ENCODE measurements at regions not wholly inside any gene's neighbourhood (a gene's known extent, or its start where the extent isn't known, plus 50 kb on each side); places are given as distances from the start of the nearest gene placed in this dataset.
"Not testable (repeated sequence)": the region's sequence is repeated elsewhere in the genome, so short reads cannot be mapped to it uniquely, and the experiment has no call there.

DNA sequence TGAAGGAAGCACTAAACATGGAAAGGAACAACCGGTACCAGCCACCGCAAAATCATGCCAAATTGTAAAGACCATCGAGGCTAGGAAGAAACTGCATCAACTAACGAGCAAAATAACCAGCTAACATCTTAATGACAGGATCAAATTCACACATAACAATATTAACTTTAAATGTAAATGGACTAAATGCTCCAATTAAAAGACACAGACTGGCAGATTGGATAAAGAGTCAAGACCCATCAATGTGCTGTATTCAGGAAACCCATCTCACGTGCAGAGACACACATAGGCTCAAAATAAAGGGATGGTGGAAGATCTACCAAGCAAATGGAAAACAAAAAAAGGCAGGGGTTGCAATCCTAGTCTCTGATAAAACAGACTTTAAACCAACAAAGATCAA is 206.3 kb downstream of the SLC38A4 start:
- DNase-seq (ENCODE audit: low read depth), result not testable (repeated sequence)

DNA sequence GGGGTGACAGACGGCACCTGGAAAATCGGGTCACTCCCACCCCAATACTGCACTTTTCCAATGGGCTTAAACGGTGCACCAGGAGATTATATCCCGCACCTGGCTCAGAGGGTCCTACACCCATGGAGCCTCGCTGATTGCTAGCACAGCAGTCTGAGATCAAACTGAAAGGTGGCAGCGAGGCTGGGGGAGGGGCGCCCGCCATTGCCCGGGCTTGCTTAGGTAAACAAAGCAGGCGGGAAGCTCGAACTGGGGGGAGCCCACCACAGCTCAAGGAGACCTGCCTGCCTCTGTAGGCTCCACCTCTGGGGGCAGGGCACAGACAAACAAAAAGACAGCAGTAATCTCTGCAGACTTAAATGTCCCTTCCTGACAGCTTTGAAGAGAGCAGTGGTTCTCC is 208.1 kb downstream of the SLC38A4 start:
- DNase-seq (ENCODE audit: low read depth), result not testable (repeated sequence)

DNA sequence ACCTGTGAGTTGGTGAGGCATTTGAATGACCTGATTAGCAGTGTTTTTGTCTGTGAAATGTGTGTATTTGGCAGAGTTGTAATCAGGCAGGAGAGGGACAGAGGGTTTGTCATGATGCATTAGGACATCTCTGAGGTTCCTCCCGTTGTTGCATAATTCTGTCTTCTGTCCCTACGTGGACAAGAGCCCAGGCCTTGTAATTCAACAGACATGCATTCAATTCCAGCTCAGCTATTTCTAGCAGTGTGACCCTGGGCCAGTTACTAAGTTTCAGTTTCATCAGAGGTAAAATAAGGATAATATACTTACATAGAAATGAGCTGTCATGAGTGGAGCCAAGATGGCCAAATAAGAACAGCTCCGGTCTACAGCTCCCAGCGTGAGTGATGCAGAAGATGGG is 208.6 kb downstream of the SLC38A4 start:
- no peak for DNase-seq (ENCODE audit: low read depth)

DNA sequence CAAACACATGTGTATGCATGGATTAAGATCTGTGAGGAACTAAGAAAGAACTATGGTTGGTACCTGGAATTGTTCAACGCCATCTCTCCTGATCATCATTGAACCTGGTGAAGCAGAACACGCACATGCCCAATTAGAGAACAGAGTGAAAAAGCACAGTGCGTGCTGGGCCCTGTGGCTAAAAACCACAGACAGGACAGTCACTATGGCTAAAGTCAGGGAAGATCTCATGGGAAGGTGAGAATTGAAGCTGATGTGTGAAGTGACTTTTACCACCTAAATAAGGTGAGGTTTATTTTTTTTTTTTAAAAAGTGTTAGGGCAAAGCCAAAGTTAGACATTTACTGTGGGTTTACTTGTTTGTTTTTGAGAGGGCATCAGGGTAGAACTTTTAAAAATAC is 215.0 kb downstream of the SLC38A4 start:
- DNase-seq (ENCODE audit: low read depth), result no peak

DNA sequence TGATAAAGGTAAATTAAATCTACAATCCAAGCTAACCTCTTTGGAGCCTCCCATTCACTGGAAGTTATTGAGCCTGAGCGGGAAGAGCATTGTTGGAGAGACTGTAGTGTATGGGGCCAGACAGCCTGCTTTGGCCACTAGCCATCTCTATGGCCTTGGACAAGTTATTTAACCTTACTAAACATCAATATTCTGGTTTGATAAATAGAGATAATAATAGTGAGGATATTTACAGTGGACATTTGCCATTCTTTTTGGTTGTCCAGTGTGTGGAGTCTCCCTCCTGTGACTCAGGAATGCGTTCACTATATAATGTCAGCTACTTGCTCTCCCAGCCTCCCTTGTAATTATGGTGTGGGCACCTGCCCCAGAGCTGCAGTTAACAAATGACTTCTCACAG is 216.1 kb downstream of the SLC38A4 start:
- DNase-seq (ENCODE audit: low read depth), result no peak

DNA sequence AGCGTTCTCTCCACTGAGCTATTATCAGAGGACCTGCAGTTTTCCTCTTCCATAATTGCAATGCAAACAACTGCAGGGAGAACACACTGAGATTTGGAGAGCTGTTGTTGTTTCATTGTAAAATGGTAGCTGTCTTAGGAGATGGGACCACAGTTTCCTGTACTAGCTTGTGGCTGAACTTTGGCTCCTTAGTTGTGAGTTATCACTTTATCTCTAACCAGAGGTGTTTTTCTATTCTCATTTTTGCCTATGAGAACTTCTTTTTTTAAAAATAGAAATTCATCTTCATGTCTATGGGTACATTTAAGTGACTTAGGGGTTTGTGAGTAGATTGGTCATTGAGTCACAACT is 216.5 kb downstream of the SLC38A4 start:
- DNase-seq (ENCODE audit: low read depth), result no peak

DNA sequence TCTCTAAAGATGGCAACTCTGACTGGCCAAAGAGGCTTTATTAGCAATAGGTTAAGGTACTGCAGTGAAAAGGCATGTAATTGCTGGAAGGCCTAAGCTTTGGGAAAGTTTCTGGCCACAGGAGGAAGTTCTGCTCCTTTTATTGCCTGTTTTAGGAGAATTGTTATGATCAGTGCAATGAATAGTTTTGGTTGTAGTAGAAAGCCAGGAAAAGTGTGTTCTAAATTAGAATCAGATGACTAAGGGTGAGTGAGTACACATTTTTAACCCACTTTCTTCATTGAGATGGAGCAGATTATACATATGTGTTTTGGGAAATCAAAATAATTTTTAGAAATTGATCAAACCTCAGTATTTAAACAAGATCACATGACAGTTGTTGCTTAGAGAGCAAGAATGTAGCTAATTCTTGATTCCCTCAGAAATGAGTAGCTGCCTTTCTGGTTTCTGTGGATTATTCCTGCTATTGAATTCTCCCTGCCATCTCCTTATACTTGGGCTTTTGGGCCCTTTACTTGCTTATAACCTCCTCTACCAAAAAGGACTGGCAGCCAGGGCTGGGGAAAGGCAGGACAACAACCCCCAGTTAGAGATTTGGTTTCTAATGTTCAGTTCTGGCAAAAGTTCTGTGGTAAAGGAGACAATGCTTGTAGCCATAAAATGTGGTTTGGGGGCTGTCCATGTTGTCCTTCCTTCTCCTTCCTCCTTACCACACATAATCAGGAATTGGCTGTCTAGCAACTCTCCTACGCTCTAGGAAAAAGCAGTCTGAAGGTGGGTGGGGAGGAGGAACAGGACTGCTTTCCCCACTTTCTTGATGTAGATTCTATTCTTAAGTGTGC is 217.1 kb downstream of the SLC38A4 start:
- DNase-seq (ENCODE audit: low read depth), result no peak

DNA sequence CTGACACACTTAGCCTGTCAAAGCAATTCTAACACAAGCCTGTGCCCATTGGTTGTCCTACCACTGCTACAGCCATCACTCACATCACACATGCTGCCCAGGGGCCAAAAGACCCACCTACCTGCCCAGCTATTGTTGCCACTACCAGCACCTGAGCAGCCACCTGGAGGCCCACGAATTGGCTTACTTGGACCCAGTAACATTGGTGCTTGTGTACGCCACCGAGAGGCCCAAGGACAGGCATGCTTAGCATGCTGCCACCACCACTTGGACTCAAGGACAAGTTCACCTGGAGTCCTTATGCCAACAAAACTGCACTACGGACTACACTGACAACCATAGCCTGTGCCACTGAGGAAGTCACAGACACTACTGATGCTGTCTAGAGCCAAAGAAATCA is 221.1 kb downstream of the SLC38A4 start:
- DNase-seq (ENCODE audit: low read depth), result no peak

DNA sequence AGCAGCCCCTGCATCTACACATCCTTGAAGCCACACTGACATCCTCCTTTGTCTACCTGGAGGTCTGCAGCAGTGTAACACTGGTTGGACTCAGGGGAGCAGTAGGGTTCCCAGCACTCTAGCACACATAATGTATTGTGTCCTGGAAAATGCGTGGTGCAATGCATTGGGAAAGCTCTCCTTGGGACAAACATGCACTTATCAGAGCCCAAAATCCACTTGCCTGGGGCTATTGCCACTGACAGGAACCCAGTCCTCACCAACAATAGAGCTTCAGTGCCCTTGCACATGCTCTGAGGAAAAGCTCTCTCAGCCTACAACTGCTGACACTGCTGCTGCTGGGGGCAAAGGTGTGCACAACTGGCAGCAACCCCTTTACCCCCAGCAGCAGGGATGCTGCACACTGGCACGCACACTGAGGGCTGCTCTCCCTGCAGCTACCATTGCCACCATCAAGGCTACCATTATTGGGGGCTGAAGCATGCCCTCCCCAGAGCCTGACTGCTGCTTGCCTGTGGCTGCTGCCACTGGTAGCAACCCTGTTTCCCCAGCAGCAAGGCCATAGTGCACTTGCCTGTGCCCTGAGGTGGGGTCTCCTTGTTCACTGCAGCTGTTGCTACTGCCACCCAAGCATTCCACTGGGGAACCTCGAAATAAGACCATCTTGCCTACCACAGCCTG is 221.9 kb downstream of the SLC38A4 start:
- no peak for DNase-seq (ENCODE audit: low read depth)

DNA sequence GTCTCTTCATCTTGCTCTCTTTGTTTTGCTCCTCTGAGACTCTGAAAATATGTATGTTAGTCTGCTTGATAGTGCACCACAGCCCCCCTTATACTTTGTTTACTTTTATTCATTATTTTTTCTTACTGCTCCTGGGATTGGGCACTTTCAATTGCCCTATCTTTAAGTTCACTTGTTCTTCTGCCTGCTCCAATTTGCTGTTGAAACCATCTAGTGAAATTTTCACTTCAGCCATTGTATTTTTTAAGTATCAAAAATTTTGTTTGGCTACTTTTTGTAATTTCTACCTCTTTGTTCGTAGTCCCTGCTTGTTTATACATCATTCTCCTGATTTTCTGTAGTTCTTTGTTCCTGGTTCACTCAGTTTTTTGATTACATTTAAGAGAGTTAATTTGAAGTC is 223.3 kb downstream of the SLC38A4 start:
- no peak for DNase-seq (ENCODE audit: low read depth)

DNA sequence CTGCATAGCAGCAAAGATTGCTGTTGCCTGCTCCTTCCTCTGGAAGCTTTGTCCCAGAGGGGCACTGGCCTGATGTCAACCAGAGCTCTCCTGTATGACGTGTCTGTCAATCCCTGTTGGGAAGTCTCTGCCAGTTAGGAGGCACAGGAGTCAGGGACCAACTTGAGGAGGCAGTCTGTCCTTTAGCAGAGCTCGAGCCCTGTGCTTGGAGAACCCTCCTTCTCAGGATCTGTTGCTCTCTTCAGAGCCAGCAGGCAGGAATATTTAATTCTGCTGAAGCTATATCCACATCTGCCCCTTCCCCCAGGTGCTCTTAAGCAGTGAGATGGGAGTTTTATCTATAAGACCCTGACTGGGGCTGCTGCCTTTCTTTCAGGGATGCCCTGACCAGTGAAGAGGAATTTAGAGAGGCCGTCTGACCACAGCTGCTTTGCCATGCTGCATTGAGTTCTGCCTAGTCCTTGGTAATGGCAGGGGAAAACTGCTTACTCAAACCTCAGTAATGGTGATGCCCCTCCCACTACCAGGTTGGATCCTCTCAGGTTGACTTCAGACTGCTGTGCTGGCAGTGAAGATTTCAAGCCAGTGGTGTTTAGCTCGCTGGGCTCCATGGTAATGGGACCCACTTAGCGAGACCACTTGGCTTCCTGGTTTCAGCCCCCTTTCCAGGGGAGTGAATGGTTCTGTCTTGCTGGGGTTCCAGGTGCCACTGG is 218.6 kb upstream of the SLC38A2 start:
- no peak for DNase-seq (ENCODE audit: low read depth)

DNA sequence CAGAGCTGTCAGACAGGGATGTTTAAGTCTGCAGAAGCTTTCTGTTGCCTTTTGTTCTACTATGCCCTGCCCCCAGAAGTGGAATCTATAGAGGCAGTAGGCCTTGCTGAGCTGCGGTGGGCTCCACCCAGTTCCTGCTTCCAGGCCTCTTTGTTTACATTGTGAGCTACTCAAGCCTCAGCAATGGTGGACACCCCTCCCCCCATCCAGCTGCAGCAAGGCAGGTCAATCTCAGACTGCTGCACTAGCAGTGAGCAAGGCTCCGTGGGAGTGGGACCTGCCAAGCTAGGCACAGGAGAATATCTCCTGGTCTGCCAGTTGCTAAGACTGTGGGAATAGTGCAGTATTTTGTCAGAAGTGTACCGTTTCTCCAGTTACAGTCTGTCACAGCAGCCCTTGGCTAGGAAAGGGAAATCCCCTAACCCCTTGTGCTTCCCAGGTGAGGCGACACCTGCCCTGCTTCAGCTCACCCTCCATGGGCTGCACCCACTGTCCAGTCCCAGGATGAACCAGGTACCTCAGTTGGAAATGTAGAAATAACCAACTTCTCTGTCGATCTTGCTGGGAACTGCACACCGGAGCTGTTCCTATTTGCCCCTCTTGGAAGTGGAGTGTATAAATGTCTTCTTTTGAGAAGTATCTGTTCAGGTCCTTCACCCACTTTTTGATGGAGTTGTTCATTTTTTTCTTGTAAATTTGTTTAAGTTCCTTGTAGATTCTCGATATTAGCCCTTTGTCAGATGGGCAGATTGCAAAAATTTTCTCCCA is 213.5 kb upstream of the SLC38A2 start:
- DNase-seq (ENCODE audit: low read depth), result peak; percentile 0

DNA sequence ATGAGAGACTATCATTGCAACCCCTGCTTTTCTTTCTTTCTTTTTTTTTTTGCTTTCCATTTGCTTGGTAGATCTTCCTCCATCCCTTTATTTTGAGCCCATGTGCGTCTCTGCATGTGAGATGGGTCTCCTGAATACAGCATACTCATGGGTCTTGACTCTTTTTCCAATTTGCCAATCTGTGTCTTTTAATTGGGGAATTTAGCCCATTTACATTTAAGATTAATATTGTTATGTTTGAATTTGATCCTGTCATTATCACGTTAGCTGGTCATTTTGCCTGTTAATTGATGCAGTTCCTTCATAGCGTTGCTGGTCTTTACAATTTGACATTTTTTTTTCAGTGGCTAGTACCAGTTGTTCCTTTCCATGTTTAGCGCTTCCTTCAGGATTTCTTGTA is 211.5 kb upstream of the SLC38A2 start:
- not testable (repeated sequence) for DNase-seq (ENCODE audit: low read depth)

DNA sequence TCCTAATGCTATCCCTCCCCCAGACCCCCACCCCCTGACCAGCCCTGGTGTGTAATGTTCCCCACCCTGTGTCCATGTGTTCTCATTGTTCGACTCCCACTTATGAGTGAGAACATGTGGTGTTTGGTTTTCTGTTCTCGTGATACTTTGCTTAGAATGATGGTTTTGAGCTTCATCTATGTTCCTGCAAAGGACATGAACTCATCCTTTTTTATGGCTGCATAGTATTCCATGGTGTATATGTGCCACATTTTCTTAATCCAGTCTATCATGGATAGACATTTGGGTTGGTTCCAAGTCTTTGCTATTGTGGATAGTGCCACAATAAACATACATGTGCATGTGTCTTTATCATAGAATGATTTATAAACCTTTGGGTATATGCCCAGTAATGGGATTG is 209.4 kb upstream of the SLC38A2 start:
- not testable (repeated sequence) for DNase-seq (ENCODE audit: low read depth)

DNA sequence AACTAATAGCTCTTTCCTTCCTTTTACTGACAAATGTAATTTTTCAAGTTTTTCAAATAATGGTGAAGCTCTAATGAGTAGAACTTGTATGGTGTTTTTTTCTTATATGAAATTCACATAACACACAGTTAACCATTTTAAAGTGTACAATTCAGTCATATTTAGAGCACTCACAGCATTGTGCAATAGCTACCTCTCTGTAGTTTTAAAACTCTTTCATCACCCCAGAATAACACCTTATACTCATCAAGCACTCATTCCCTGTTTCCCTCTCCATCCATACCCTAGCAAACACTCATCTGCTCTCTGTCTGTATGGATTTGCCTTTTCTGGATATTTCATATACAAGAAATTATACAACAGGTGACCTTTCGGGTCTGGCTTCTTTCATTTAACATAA is 207.9 kb upstream of the SLC38A2 start:
- no peak for DNase-seq (ENCODE audit: low read depth)

DNA sequence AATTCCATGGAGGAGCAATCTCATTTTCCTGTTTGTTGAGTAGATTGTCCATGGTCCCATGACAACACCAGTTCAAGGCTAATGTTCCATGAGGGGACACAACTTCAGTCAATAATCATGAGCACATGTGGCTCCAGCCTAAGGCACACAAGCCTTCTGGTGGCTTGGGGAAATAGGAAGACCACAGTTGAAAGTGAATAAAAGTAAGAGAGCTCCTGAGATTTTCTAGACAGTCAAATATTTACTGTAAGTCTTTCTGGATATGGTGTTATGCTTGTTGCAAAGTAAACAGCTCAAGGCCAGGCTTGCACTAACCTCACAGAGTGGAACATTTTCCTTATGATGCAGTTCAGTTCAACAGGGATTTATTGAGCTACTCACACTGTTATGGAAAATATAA is 206.9 kb upstream of the SLC38A2 start:
- no peak for DNase-seq (ENCODE audit: low read depth)

DNA sequence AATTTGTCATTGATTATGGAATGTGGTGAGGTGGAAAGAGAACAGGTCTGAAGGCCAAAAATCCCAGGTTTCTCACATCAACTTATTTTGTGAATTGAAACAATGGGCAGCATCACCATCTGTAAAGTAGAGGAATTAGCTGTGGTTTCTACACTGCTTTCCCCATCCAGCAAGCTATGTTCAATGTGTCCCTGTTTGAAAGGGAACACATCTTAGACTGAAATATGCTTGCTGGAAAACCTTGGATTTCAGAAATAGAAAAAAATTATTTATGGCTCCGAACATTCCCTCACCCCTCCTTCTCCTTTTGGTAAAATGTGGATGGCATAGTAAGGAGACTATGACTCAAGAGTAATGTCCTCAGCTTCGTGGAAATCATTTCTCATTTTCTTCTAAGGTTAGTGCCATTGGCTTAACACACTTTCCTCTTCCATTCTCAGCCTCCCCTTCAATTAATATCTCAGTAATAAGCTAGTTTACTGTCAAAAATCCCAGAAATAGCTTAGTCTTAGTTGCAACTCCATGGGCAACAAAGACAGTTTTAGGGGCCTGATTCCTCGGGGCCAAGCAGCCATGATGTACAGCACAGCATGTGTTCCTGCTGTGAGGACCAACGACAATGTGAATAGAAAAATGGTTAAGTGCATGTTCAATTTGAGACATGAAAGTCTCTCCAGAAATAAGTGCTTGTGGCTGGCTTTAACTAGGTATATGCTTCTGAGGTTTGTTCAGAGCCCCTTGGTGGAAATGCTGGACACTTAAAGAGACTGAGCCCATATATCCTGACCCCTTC is 205.8 kb upstream of the SLC38A2 start:
- no peak for DNase-seq (ENCODE audit: low read depth)

DNA sequence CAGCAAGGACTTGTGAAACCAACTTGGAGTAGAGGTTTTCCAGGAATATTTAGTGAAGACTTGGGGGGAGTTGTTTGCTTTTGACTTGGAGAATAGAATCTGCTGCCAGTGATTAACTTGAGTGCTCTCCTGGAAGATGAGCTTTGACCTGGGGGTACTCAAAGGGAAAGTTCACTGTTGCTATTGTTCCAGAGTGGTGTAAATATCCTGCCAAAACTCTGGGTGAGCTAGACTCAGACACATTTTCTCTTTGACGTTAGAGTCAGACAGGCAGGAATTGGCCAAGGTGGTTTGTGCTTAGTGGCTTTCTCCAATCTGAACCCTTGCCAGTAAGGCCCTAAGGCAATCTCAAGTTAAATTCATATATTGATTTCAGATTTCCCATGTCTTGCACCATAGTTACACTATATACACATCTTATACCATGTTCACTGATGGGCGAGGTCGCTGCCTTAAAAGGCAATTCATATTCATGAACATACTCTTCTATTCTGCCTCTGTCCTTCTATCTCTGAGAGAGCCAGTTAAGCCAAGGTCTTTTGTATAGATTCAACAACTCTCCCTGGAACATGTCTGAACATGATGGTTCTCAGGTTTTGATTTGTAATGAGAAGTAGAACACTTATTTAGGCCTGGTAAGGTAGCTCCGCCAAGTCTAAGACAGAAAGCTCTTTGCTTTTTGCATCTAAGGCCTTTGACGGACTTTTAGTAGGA is 204.6 kb upstream of the SLC38A2 start:
- no peak for DNase-seq (ENCODE audit: low read depth)

DNA sequence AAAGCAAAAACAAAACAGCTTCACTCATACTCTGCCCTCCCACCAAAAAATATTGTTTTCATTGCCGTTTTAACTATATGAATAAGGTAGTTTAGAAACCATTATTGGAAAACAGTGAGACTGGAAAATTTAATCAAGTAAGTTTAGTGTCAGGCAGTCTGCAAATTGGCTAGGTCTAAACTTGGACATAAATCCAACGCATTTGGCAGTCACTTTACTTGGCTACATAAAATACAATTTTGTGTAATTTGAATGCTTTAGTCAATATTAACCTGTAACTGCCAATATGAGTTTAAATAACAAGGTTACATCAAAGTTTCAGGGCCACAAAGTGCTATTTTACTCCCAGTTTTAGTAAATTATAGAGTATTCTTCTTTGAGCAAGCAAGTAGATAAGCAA is 202.3 kb upstream of the SLC38A2 start:
- DNase-seq (ENCODE audit: low read depth), result no peak

DNA sequence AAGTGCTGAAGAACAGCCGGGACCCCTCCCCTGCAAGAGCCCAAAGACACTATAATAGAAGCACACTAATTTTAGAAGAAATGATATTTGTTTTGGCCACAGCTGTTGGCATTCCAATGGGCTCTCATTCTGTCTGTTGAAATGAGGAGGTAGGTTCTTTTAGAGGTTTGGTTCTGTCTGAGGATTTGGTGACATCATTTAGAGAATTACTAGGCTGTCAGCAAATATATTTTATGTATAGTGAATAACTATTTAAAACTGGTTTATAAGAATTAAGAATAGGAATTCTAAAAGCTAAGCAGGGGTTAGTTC is 200.7 kb upstream of the SLC38A2 start:
- no peak for DNase-seq (ENCODE audit: low read depth)

All from T-helper 22 cell (primary cell).